GM10266 (cell line): ENCODE measurements at regions not wholly inside any gene's neighbourhood (a gene's known extent, or its start where the extent isn't known, plus 50 kb on each side); places are given as distances from the start of the nearest gene placed in this dataset.

Experiments used
- DNase-seq: peaks from one replicate; pipeline ENCODE4 v3.0.0; 2012; ENCODE audit errors: extremely low spot score
- CTCF ChIP-seq: IDR thresholded peaks from 2 replicates; pipeline ENCODE4 v1.5.1; 2012; ENCODE audit warnings: mild to moderate bottlenecking, low read depth; ENCODE audit not compliant: control insufficient read depth, insufficient read depth; ENCODE audit errors: missing control alignments

GRCh38 chr20:48107560-48107959 lies 322.3 kb upstream of the SULF2 start:
- TF ChIP-seq CTCF, result no peak
- DNase-seq, result no peak

- DNase-seq, result no peak
- TF ChIP-seq CTCF, result no peak
Measured at GRCh38 chr20:48106428-48106827, 321.1 kb upstream of the SULF2 start.

GRCh38 chr20:48105526-48105925 lies 320.2 kb upstream of the SULF2 start:
- DNase-seq, result no peak
- TF ChIP-seq CTCF, result no peak

- DNase-seq, result no peak
- no peak for TF ChIP-seq CTCF
Measured at GRCh38 chr20:48102931-48103660, 317.8 kb upstream of the SULF2 start.

- TF ChIP-seq CTCF, result no peak
- no peak for DNase-seq
Measured at GRCh38 chr20:48102076-48102787, 317.0 kb upstream of the SULF2 start.

GRCh38 chr20:48100483-48100882 lies 315.2 kb upstream of the SULF2 start:
- TF ChIP-seq CTCF, result no peak
- DNase-seq, result no peak

- no peak for DNase-seq
- no peak for TF ChIP-seq CTCF
Measured at GRCh38 chr20:48098866-48099265, 313.6 kb upstream of the SULF2 start.
